B cell (primary cell): ENCODE measurements at regions not wholly inside any gene's neighbourhood (a gene's known extent, or its start where the extent isn't known, plus 50 kb on each side); places are given as distances from the start of the nearest gene placed in this dataset.

Experiments
- EZH2 ChIP-seq: IDR thresholded peaks from 2 replicates; pipeline ENCODE4 v1.6.1; 2012; ENCODE audit warnings: borderline replicate concordance, low read depth, mild to moderate bottlenecking, moderate library complexity, low read length; ENCODE audit not compliant: insufficient read depth, poor library complexity, severe bottlenecking
- TF ChIP-seq, protein P1 (sequence below): fragments of 200-600 bp; IDR thresholded peaks from one replicate; pipeline ENCODE4 v1.8.0; 2022; ENCODE audit warnings: antibody characterized with exemption, mild to moderate bottlenecking

- TF ChIP-seq, protein P1, sequence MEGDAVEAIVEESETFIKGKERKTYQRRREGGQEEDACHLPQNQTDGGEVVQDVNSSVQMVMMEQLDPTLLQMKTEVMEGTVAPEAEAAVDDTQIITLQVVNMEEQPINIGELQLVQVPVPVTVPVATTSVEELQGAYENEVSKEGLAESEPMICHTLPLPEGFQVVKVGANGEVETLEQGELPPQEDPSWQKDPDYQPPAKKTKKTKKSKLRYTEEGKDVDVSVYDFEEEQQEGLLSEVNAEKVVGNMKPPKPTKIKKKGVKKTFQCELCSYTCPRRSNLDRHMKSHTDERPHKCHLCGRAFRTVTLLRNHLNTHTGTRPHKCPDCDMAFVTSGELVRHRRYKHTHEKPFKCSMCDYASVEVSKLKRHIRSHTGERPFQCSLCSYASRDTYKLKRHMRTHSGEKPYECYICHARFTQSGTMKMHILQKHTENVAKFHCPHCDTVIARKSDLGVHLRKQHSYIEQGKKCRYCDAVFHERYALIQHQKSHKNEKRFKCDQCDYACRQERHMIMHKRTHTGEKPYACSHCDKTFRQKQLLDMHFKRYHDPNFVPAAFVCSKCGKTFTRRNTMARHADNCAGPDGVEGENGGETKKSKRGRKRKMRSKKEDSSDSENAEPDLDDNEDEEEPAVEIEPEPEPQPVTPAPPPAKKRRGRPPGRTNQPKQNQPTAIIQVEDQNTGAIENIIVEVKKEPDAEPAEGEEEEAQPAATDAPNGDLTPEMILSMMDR: no peak
- no peak for TF ChIP-seq EZH2
Measured at GRCh38 chr7:51472873-51473272, 156.3 kb upstream of the COBL start.
